ENCODE measurements at regions not wholly inside any gene's neighbourhood (a gene's known extent, or its start where the extent isn't known, plus 50 kb on each side); places are given as distances from the start of the nearest gene placed in this dataset.

- H2BK15ac ChIP-seq (ENCODE audit: low read length) = no peak overlapping the region
- H2AK5ac ChIP-seq (ENCODE audit: low read depth, low read length) = no peak overlapping the region
- H3K27me3 ChIP-seq (ENCODE audit: control insufficient read depth in 3 of 3, insufficient read depth in 3 of 3, low read depth in 1 of 3, low read length in 3 of 3) = no peaks in the 10 kb centered on the region
- H3K79me1 ChIP-seq (ENCODE audit: low read depth, low read length) = no peaks in the 10 kb centered on the region
- H3K27ac ChIP-seq (replicated peaks; ENCODE audit: low read length) = no peak overlapping the region
- no peak for DNase-seq (ENCODE audit: low spot score)
- no peak overlapping the region for H3K18ac ChIP-seq (ENCODE audit: low read length)
- no peaks in the 10 kb centered on the region for H3K36me3 ChIP-seq (replicated peaks in 1 of 2; ENCODE audit: control insufficient read depth in 2 of 2, insufficient read depth in 2 of 2, low read length in 2 of 2)
- H3K4me2 ChIP-seq (ENCODE audit: insufficient read depth, low read length, poor library complexity, severe bottlenecking) = no peak overlapping the region
- H3K23ac ChIP-seq (ENCODE audit: low read depth, low read length, poor library complexity) = no peak overlapping the region
- H4K8ac ChIP-seq (ENCODE audit: low read depth, low read length) = no peak overlapping the region
- no peak overlapping the region for H2BK5ac ChIP-seq (ENCODE audit: low read length)
- no peak overlapping the region for H4K91ac ChIP-seq (ENCODE audit: low read depth, low read length, poor library complexity)
- H3K9me3 ChIP-seq (replicated peaks in 1 of 2; ENCODE audit: control insufficient read depth in 2 of 2, insufficient read depth in 1 of 2, low read depth in 1 of 2, low read length in 2 of 2) = no peaks in the 10 kb centered on the region
- no peak overlapping the region for H3K4ac ChIP-seq (ENCODE audit: low read length)
- H3K4me3 ChIP-seq (ENCODE audit: low read length in 2 of 2) = no peak overlapping the region
- WGBS, 2 donors (ENCODE audit: extremely low coverage in 2 of 2, insufficient read length in 2 of 2, insufficient replicate concordance in 1 of 2) = no CpG with 5 or more reads among the region's 5 CpGs
- no peak overlapping the region for H3K9ac ChIP-seq (ENCODE audit: low read depth, low read length, poor library complexity)
- H3K14ac ChIP-seq (ENCODE audit: low read length) = no peak overlapping the region
- no peak overlapping the region for H2AFZ ChIP-seq (ENCODE audit: low read length)
- no peak overlapping the region for H2BK12ac ChIP-seq (ENCODE audit: low read length)
- H3K4me1 ChIP-seq (ENCODE audit: control insufficient read depth in 2 of 2, insufficient read depth in 1 of 2, low read depth in 1 of 2, low read length in 2 of 2) = peaks cover 0 to 2% of the 10 kb centered on the region in 2 donors
- no peak overlapping the region for H2BK120ac ChIP-seq (ENCODE audit: low read depth, low read length)
These were observed 73.9 kb upstream of the SLC10A2 start for GRCh38 chr13:103140001-103140671.

- no peaks in the 10 kb centered on the region for H3K36me3 ChIP-seq (replicated peaks in 1 of 2; ENCODE audit: control insufficient read depth in 2 of 2, insufficient read depth in 2 of 2, low read length in 2 of 2)
- no peak overlapping the region for H2BK5ac ChIP-seq (ENCODE audit: low read length)
- WGBS, 2 donors (ENCODE audit: extremely low coverage in 2 of 2, insufficient read length in 2 of 2, insufficient replicate concordance in 1 of 2) = no CpG with 5 or more reads among the region's 2 CpGs
- H2BK120ac ChIP-seq (ENCODE audit: low read depth, low read length) = no peak overlapping the region
- H3K23ac ChIP-seq (ENCODE audit: low read depth, low read length, poor library complexity) = no peak overlapping the region
- no peak overlapping the region for H4K8ac ChIP-seq (ENCODE audit: low read depth, low read length)
- H2AK5ac ChIP-seq (ENCODE audit: low read depth, low read length) = no peak overlapping the region
- no peak overlapping the region for H3K14ac ChIP-seq (ENCODE audit: low read length)
- H3K9me3 ChIP-seq (replicated peaks in 1 of 2; ENCODE audit: control insufficient read depth in 2 of 2, insufficient read depth in 1 of 2, low read depth in 1 of 2, low read length in 2 of 2) = no peaks in the 10 kb centered on the region
- H3K4ac ChIP-seq (ENCODE audit: low read length) = no peak overlapping the region
- no peak overlapping the region for H3K4me3 ChIP-seq (ENCODE audit: low read length in 2 of 2)
- H3K79me1 ChIP-seq (ENCODE audit: low read depth, low read length) = no peaks in the 10 kb centered on the region
- H2BK15ac ChIP-seq (ENCODE audit: low read length) = no peak overlapping the region
- H3K27me3 ChIP-seq (ENCODE audit: control insufficient read depth in 3 of 3, insufficient read depth in 3 of 3, low read depth in 1 of 3, low read length in 3 of 3) = no peaks in the 10 kb centered on the region
- H2BK12ac ChIP-seq (ENCODE audit: low read length) = no peak overlapping the region
- H2AFZ ChIP-seq (ENCODE audit: low read length) = no peak overlapping the region
- H3K27ac ChIP-seq (replicated peaks; ENCODE audit: low read length) = no peak overlapping the region
- H3K4me2 ChIP-seq (ENCODE audit: insufficient read depth, low read length, poor library complexity, severe bottlenecking) = no peak overlapping the region
- H3K9ac ChIP-seq (ENCODE audit: low read depth, low read length, poor library complexity) = no peak overlapping the region
- H3K4me1 ChIP-seq (ENCODE audit: control insufficient read depth in 2 of 2, insufficient read depth in 1 of 2, low read depth in 1 of 2, low read length in 2 of 2) = peaks cover 0 to 6% of the 10 kb centered on the region in 2 donors
- no peak overlapping the region for H3K18ac ChIP-seq (ENCODE audit: low read length)
- no peak overlapping the region for H4K91ac ChIP-seq (ENCODE audit: low read depth, low read length, poor library complexity)
- no peak for DNase-seq (ENCODE audit: low spot score)
These were observed 68.1 kb upstream of the SLC10A2 start for GRCh38 chr13:103134271-103134670.

GRCh38 chr13:103133556-103133955, 67.3 kb upstream of the SLC10A2 start:
- no peak overlapping the region for H2BK5ac ChIP-seq (ENCODE audit: low read length)
- no peaks in the 10 kb centered on the region for H3K79me1 ChIP-seq (ENCODE audit: low read depth, low read length)
- H3K27me3 ChIP-seq (ENCODE audit: control insufficient read depth in 3 of 3, insufficient read depth in 3 of 3, low read depth in 1 of 3, low read length in 3 of 3) = no peaks in the 10 kb centered on the region
- H3K36me3 ChIP-seq (replicated peaks in 1 of 2; ENCODE audit: control insufficient read depth in 2 of 2, insufficient read depth in 2 of 2, low read length in 2 of 2) = no peaks in the 10 kb centered on the region
- H3K9me3 ChIP-seq (replicated peaks in 1 of 2; ENCODE audit: control insufficient read depth in 2 of 2, insufficient read depth in 1 of 2, low read depth in 1 of 2, low read length in 2 of 2) = no peaks in the 10 kb centered on the region
- peaks cover 0 to 6% of the 10 kb centered on the region in 2 donors for H3K4me1 ChIP-seq (ENCODE audit: control insufficient read depth in 2 of 2, insufficient read depth in 1 of 2, low read depth in 1 of 2, low read length in 2 of 2)
- H3K4me2 ChIP-seq (ENCODE audit: insufficient read depth, low read length, poor library complexity, severe bottlenecking) = no peak overlapping the region
- no peak overlapping the region for H4K91ac ChIP-seq (ENCODE audit: low read depth, low read length, poor library complexity)
- no peak overlapping the region for H2AK5ac ChIP-seq (ENCODE audit: low read depth, low read length)
- H2BK120ac ChIP-seq (ENCODE audit: low read depth, low read length) = no peak overlapping the region
- no peak overlapping the region for H4K8ac ChIP-seq (ENCODE audit: low read depth, low read length)
- no CpG with 5 or more reads among the region's 4 CpGs for WGBS, 2 donors (ENCODE audit: extremely low coverage in 2 of 2, insufficient read length in 2 of 2, insufficient replicate concordance in 1 of 2)
- H3K27ac ChIP-seq (replicated peaks; ENCODE audit: low read length) = no peak overlapping the region
- no peak for DNase-seq (ENCODE audit: low spot score)
- no peak overlapping the region for H3K18ac ChIP-seq (ENCODE audit: low read length)
- no peak overlapping the region for H3K23ac ChIP-seq (ENCODE audit: low read depth, low read length, poor library complexity)
- H2AFZ ChIP-seq (ENCODE audit: low read length) = no peak overlapping the region
- no peak overlapping the region for H3K9ac ChIP-seq (ENCODE audit: low read depth, low read length, poor library complexity)
- H3K4ac ChIP-seq (ENCODE audit: low read length) = no peak overlapping the region
- no peak overlapping the region for H2BK12ac ChIP-seq (ENCODE audit: low read length)
- H3K14ac ChIP-seq (ENCODE audit: low read length) = no peak overlapping the region
- no peak overlapping the region for H2BK15ac ChIP-seq (ENCODE audit: low read length)
- no peak overlapping the region for H3K4me3 ChIP-seq (ENCODE audit: low read length in 2 of 2)

GRCh38 chr13:103130681-103131210, 64.5 kb upstream of the SLC10A2 start:
- Histone ChIP-seq H2AK5ac (ENCODE audit: low read depth, low read length) (no peak overlapping the region), H3K27ac (replicated peaks; ENCODE audit: low read length) (no peak overlapping the region), H3K14ac (ENCODE audit: low read length) (no peak overlapping the region)

More at GRCh38 chr13:103130681-103131210, 64.5 kb upstream of the SLC10A2 start:
- Histone ChIP-seq H2BK12ac (ENCODE audit: low read length) (no peak overlapping the region), H3K4me2 (ENCODE audit: insufficient read depth, low read length, poor library complexity, severe bottlenecking) (no peak overlapping the region), H2BK120ac (ENCODE audit: low read depth, low read length) (no peak overlapping the region), H3K23ac (ENCODE audit: low read depth, low read length, poor library complexity) (no peak overlapping the region), H2AFZ (ENCODE audit: low read length) (no peak overlapping the region), H3K4ac (ENCODE audit: low read length) (no peak overlapping the region), H2BK5ac (ENCODE audit: low read length) (no peak overlapping the region), H3K9me3 (replicated peaks in 1 of 2; ENCODE audit: control insufficient read depth in 2 of 2, insufficient read depth in 1 of 2, low read depth in 1 of 2, low read length in 2 of 2) (no peaks in the 10 kb centered on the region), H3K18ac (ENCODE audit: low read length) (no peak overlapping the region), H4K8ac (ENCODE audit: low read depth, low read length) (no peak overlapping the region), H3K4me3 (ENCODE audit: low read length in 2 of 2) (no peak overlapping the region), H2BK15ac (ENCODE audit: low read length) (no peak overlapping the region), H3K4me1 (ENCODE audit: control insufficient read depth in 2 of 2, insufficient read depth in 1 of 2, low read depth in 1 of 2, low read length in 2 of 2) (peaks cover 0 to 4% of the 10 kb centered on the region in 2 donors), H4K91ac (ENCODE audit: low read depth, low read length, poor library complexity) (no peak overlapping the region), H3K79me1 (ENCODE audit: low read depth, low read length) (no peaks in the 10 kb centered on the region), H3K27me3 (ENCODE audit: control insufficient read depth in 3 of 3, insufficient read depth in 3 of 3, low read depth in 1 of 3, low read length in 3 of 3) (no peaks in the 10 kb centered on the region), H3K36me3 (replicated peaks in 1 of 2; ENCODE audit: control insufficient read depth in 2 of 2, insufficient read depth in 2 of 2, low read length in 2 of 2) (no peaks in the 10 kb centered on the region), H3K9ac (ENCODE audit: low read depth, low read length, poor library complexity) (no peak overlapping the region)
- DNase-seq (ENCODE audit: low spot score) = no peak
- no CpG with 5 or more reads among the region's 3 CpGs for WGBS, 2 donors (ENCODE audit: extremely low coverage in 2 of 2, insufficient read length in 2 of 2, insufficient replicate concordance in 1 of 2)

Measured in neuronal stem cell (in vitro differentiated cells).